HG03103 (cell line): ENCODE measurements at regions not wholly inside any gene's neighbourhood (a gene's known extent, or its start where the extent isn't known, plus 50 kb on each side); places are given as distances from the start of the nearest gene placed in this dataset.
"Not testable (repeated sequence)": the region's sequence is repeated elsewhere in the genome, so short reads cannot be mapped to it uniquely, and the experiment has no call there.

ENCODE experiments used
- ATAC-seq: cut with Tn5 transposase; IDR thresholded peaks from one replicate; pipeline ENCODE4 v1.9.1; 2021; ENCODE audit warnings: low read depth; ENCODE audit not compliant: unreplicated experiment

DNA sequence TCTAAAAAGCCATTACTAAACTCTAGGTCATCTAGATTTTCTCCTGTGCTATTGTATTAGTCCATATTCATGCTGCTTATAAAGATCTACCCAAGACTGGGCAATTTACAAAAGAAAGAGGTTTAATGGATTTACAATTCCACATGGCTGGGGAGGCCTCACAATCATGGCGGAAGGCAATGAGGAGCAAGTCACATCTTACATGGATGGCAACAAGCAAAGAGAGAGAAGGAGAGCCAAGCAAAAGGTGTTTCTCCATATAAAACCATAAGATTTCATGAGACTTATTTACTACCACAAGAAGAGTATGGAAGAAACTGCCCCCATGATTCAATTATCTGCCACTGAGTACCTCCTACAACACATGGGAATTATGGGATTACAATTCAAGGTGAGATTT is 69.6 kb upstream of the CCDC6 start:
- ATAC-seq = not testable (repeated sequence)

DNA sequence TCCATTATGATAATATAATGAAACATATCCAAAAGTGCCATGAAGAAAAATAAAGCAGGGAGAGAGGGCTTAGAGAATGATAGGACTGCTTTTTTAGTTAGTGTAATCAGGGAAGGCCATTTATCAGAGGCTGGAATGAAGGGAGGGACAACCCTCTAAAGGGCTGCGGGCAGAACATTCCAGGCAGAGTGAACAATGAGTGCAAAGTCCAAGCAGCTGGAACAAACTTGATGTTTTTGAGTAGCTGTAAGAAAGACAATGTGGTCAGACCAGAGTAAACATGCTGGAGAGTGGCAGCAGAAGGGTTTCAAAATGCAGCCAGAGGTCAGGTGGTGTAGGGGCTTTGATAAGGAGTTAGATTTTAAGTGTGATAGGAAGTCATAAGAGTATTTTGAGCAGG is 65.6 kb upstream of the CCDC6 start:
- ATAC-seq = no peak

DNA sequence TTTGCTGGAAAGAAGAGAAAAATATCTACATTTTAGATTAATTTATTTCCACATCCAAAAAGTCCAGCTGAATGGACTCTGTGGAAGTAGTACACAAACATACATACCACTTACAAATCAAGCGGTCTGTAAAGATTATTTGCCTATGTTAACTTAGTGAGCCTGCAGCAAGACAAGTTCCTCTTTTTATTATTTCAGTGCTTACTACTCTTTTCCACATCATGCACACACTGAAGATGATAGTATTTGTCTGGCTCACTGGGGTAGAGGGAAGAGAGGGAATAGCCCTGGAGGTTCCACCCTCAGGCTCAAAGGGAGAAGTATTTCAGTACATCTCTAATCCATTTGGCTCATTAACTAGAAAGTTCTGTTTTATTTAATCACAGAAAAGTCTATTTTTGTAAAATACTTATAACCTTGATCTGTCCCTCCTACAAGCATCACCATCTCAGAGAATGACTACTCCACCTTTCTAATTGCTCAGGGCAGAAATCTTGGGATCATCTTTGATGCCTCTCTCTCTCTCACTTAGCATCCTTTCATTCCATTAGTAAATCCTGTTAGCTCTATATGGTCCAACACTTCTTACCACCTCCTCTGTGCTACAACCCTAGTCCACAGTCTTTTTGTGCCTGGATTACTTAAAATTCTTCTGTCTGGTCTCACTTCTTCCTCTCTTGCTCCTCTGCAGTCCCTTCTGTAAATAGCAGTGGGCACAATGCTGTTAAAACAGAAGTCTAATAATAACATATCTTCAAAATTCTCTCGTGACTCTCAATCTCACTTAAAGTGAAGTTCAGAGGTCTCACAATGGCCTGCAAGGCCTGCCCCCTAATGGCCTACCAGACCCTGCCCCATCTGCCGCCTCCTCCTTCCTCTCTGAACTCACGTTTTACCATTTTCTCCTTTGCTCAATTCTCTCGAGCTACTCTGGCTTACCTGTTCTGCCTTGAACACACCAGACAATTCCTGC is 64.3 kb upstream of the CCDC6 start:
- peak; percentile 67 for ATAC-seq

DNA sequence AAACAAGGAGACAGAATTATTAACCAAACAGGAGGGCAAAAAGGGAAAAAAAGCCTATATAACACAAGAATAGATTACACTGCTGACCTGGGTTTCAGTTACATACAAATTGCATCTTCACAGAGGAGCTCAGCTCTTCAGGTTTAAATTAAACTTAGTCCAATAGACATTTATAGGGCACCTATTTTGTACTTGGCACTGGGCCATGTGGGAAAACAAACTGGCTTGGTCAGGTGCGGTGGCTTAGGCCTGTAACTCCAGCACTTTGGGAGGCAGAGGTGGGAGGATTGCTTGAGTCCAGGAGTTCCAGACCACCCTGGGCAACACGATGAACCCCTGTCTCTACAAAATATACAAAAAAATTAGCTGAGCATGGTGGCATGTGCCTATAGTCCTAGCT is 62.3 kb upstream of the CCDC6 start:
- no peak for ATAC-seq

DNA sequence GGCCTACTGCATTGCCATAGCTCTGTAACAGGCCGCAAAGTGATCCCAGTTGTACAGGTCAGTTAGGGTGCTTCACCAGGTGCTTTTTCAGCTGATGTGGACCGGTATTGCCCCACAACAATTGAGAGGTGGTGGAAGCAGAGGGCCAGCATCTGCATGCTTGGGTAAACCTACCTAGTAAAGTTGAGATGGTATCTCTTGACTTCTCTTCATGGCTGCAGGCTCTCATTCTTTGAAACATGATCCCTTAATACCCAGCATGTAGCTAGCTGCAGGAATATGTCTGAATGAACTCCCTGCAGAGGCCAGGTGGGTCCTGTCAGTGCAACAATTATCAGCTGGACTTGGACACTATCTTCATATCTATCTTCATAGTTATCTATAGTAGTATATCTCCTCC is 60.7 kb upstream of the CCDC6 start:
- no peak for ATAC-seq

DNA sequence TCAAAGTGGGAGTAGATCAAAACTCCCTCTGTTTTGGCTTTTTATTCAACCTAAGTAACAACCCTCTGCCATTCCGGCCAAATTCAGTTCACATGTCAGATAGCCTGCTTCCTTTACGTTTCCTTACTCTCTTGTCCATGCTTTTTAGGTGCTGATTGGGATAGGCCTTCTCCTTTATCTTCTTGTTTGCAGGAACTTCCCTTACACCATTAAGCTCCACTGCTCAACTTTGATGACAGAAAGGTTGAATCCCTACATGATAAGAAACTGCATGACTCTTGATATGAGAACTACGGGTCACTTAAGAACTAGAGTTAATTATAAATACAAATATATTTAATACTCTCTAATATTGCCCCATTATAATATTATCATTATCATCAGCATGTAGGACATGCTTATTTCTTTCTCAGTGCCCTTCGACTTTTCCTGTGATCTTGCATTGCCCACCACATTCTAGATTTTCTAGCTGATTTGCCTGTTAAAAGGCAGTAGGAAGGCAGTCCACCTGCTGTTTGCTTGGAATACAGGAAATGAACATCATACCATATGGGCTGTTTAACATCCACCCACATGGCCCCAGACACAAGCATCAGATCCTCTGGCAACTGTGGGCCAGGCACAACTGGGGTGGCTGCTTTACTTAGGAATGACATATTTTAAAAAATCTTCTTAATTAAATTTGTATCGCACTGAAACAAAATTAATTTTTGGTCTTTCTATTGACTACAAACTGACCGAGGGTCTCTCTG is 59.7 kb upstream of the CCDC6 start:
- no peak for ATAC-seq

DNA sequence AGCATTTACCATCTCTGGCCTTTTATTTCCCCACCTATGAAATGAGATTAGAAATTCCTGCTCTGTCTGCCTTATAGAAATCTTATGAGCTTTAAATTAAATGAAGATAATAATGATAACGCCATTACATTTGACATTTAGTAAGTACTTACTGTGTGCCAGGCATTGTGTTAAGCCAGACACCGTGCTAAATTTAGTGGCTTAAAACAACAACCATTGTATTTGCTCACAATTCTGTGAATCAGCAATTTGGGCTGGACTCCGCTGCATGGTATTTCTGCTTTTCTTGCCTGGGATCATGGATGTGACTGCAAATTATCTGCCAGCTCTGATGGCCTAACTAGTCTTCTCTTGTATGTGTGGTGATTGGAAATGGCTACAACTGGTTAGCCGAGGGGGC is 56.4 kb upstream of the CCDC6 start:
- no peak for ATAC-seq

DNA sequence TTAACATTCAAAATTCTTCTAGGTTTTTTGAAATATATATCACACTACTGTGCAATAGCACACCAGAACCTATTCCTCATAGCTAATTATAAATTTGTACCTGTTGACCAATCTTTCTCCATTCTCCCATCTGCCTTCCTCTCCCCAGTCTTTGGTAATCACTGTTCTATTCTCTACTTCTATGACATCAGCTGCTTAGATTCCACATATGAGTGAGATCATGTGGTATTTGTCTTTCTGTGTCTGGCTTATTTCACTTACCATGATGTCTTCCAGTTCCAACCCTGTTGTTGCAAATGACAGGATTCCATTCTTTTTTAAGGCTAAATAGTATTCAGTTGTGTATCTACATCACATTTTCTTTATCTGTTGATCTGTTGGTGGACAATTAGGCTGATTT is 54.4 kb upstream of the CCDC6 start:
- no peak for ATAC-seq

DNA sequence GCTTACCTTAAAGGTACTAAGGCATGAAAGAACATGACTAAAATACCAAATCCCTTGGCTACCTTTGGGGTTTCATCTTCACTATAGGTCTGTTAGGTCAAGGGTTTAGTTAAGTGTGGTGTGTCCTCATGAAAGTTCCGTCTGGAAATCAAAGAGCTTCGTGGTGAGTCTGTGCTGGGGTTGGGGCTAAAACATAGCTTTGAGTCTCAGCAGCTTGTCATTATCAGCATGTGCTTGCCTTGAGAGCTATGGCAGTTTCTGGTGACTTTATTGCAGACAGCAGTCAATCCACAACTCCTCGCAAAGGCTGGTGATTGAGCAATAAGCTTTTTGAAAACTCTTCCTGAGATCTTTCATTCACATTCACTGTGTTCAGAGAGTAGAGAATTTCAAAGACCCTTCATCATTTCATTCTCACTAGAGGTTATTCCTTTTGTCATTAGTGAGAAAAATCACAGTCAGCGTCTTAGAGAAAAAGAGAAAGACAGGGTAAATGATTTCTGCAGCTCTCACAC is 53.2 kb upstream of the CCDC6 start:
- no peak for ATAC-seq

DNA sequence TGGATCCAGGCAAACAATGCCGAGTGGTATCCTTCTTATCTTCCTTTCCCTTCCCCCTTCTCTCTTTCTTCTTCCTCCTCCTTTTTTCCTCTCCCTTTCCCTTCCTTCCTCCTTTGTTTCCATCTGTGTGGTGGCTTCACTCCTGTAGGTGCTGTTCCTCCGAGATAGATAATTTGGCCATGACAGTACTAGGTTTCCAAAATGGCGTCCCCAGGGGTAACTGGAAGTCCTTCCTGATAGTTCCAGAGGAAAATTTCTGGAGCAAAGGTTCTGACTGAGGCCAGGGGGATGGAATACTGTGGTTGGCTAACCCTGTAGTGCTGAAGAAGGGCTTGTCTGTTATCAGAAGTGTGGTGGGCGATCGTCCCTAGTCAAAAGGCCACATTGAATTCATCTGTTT is 52.5 kb upstream of the CCDC6 start:
- ATAC-seq = no peak

DNA sequence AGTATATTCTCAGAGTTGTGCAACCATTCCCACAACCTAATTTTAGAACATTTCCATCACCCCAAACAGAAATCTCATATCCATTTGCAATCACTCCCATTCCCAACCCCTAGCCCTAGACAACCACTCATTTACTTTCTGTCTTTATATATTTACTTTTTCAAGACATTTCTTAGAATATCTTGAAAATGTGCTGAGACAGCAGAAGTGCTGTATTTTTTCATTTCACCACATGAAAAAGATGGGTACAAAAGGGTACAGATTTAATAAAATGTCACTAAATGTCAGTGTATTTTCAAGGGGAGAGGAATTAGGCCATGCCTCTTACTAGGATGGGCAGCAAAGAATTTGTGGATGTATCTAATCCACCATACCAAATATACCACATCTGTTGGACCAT is 51.6 kb upstream of the CCDC6 start:
- ATAC-seq = no peak
